Brain microvascular endothelial cell (primary cell): ENCODE measurements at regions not wholly inside any gene's neighbourhood (a gene's known extent, or its start where the extent isn't known, plus 50 kb on each side); places are given as distances from the start of the nearest gene placed in this dataset.

ENCODE experiments used
- DNase-seq: peaks from one replicate; pipeline ENCODE4 v3.0.0-alpha.2; 2020
- H3K27ac ChIP-seq: fragments of 250-450 bp; sonication (Bioruptor Pico); 2 replicates; pipeline ENCODE4 v1.5.1; 2020; ENCODE audit warnings: mild to moderate bottlenecking, moderate library complexity
- H3K27me3 ChIP-seq: fragments of 250-450 bp; sonication (Bioruptor Pico); replicated peaks from 2 replicates; pipeline ENCODE4 v1.5.1; 2020; ENCODE audit warnings: mild to moderate bottlenecking
- H3K36me3 ChIP-seq: fragments of 250-450 bp; sonication (Bioruptor Pico); replicated peaks from 2 replicates; pipeline ENCODE4 v1.5.1; 2020; ENCODE audit warnings: mild to moderate bottlenecking
- H3K4me3 ChIP-seq: 2 replicates; pipeline ENCODE4 v1.5.1; 2011; ENCODE audit warnings: low read depth, mild to moderate bottlenecking, control low read depth, low read length, moderate library complexity
- in situ Hi-C: cut with HindIII; loops from 2 replicates; pipeline ENCODE4 v1.10.0; 2017; ENCODE audit warnings: low sequenced_read_pairs, low pct_ligation_motif_present
- TF ChIP-seq, protein P1 (sequence below): IDR thresholded peaks from 2 replicates; pipeline ENCODE4 v1.5.1; 2011; ENCODE audit warnings: low read depth, mild to moderate bottlenecking, moderate library complexity, low read length, control low read depth, inconsistent platforms; ENCODE audit errors: missing control alignments

- H3K27ac ChIP-seq: no peak overlapping the region
- TF ChIP-seq, protein P1, sequence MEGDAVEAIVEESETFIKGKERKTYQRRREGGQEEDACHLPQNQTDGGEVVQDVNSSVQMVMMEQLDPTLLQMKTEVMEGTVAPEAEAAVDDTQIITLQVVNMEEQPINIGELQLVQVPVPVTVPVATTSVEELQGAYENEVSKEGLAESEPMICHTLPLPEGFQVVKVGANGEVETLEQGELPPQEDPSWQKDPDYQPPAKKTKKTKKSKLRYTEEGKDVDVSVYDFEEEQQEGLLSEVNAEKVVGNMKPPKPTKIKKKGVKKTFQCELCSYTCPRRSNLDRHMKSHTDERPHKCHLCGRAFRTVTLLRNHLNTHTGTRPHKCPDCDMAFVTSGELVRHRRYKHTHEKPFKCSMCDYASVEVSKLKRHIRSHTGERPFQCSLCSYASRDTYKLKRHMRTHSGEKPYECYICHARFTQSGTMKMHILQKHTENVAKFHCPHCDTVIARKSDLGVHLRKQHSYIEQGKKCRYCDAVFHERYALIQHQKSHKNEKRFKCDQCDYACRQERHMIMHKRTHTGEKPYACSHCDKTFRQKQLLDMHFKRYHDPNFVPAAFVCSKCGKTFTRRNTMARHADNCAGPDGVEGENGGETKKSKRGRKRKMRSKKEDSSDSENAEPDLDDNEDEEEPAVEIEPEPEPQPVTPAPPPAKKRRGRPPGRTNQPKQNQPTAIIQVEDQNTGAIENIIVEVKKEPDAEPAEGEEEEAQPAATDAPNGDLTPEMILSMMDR: no peak
- in situ Hi-C loops: no loop called here
- H3K27me3 ChIP-seq: no peaks in the 10 kb centered on the region
- H3K4me3 ChIP-seq: no peak overlapping the region
- no peaks in the 10 kb centered on the region for H3K36me3 ChIP-seq
- DNase-seq: no peak
Measured at GRCh38 chr5:67699560-67699959, 503.0 kb upstream of the CD180 start.

- Histone ChIP-seq H3K27ac (no peak overlapping the region), H3K27me3 (no peaks in the 10 kb centered on the region), H3K36me3 (no peaks in the 10 kb centered on the region), H3K4me3 (no peak overlapping the region)
- no peak for DNase-seq
- in situ Hi-C loops: no loop called here
- TF ChIP-seq, protein P1: no peak
Measured at GRCh38 chr5:67696446-67696845, 499.8 kb upstream of the CD180 start.

DNA sequence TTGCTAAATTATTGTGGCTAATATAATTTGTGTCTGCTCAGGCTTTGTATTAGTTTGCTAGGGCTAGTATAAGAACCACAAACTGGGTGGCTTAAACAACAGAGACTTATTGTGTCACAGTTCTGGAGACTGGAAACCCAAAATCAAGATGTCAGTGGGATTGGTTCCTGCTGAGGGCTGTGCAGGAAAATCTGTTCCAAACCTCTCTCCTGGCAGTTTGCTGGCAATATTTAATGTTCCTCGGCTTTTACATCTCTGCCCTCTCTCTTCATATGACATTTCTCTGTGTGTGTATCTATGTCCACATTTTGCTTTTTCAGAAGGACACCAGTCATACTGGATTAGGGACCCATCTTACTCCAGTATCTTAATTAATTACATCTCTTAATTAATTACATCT is 498.8 kb upstream of the CD180 start:
- Histone ChIP-seq H3K27ac (no peak overlapping the region), H3K36me3 (no peaks in the 10 kb centered on the region), H3K27me3 (no peaks in the 10 kb centered on the region), H3K4me3 (no peak overlapping the region)
- in situ Hi-C loops: no loop called here
- TF ChIP-seq, protein P1: no peak
- no peak for DNase-seq

DNA sequence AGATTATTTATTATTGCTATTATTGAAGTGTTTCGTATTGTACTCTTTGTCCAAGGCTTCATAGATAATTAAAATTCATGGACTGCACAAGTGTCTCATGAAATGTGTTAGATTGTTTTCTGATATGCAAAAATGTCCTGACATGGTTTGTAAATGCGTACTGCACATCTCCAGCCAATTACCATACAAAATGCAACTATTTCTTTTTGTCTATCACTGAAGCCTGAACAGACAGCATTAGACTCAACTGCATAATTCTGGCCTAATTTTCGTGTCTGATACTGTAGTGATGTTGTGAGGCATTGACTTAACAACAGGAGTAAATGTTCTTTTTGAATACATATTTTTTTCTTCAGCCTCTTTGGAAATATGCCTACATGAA is 498.2 kb upstream of the CD180 start:
- TF ChIP-seq, protein P1: no peak
- no peaks in the 10 kb centered on the region for H3K27me3 ChIP-seq
- H3K36me3 ChIP-seq: no peaks in the 10 kb centered on the region
- DNase-seq: no peak
- H3K27ac ChIP-seq: no peak overlapping the region
- in situ Hi-C loops: no loop called here
- no peak overlapping the region for H3K4me3 ChIP-seq

DNA sequence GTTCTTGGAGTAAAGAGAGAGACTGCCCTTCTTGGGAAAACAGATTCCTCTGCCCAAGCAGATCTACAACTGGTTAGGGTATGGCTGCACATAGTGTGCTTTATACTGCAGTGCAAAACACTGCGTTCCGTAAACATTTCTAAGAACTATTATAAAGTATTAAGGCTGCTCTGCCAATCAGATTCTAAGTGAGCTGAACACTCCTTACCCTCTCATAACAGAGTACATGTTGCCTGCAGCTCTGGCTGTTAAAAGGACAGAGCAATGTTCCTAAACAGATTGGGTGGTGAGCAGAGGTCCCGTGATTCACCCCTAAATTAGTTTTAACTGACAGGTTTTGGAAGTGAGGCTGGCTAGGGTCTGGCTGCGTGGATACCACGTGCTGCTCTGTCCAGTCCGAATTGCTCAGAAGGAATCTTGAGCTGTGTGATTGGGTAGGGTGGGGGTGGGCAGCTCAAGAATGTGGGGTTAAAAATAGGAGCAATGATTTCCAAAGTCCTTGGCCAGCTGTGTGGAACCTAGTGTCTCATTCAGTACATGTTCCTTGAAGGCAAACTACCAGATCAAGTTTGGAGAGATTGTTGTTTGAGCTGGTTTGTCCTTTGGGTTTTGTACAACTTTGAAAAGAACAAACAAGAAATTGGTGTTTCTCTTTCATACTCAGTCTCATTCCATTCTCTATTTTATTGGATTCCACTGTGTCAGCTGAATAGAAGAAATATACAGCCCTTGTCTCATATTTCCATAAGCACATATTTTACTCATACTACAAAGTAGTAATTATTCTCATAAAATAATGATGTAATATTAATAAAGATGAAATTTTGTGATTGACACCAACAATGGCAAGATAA is 497.6 kb upstream of the CD180 start:
- Histone ChIP-seq H3K27ac (no peak overlapping the region), H3K27me3 (no peaks in the 10 kb centered on the region), H3K36me3 (no peaks in the 10 kb centered on the region), H3K4me3 (no peak overlapping the region)
- peak; percentile 11 for DNase-seq
- in situ Hi-C loops: no loop called here
- TF ChIP-seq, protein P1: no peak

DNA sequence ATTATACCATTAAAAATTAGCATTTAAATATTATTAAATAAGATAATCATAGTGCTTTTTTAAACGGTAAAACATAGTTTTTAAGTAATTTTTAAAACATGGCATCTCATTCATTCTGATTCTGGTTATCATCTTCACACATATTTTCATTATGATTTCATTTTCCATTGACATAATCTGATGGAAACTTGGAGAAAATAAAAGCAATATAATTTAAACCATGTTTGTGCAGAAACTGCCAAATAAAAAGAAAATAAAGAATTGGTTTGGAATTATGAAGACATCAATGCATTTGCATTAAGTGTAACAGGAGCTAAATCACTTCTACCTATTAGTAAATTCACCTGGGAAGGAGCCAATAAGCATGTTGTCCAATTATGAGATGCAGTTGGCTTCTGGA is 490.1 kb upstream of the CD180 start:
- no peaks in the 10 kb centered on the region for H3K27me3 ChIP-seq
- no peak overlapping the region for H3K4me3 ChIP-seq
- TF ChIP-seq, protein P1: no peak
- no peak for DNase-seq
- in situ Hi-C loops: no loop called here
- H3K36me3 ChIP-seq: no peaks in the 10 kb centered on the region
- H3K27ac ChIP-seq: no peak overlapping the region
